ENCODE measurements at regions not wholly inside any gene's neighbourhood (a gene's known extent, or its start where the extent isn't known, plus 50 kb on each side); places are given as distances from the start of the nearest gene placed in this dataset.
"Not testable (repeated sequence)": the region's sequence is repeated elsewhere in the genome, so short reads cannot be mapped to it uniquely, and the experiment has no call there.

GRCh38 chr13:62113179-62113578 is 697.5 kb upstream of the PCDH20 start (continued):
- TF ChIP-seq SREBF1 (IDR thresholded peaks at IDR 0.05; ENCODE audit: low read length), result no peak
- TF ChIP-seq IRF4 (IDR thresholded peaks at IDR 0.05; ENCODE audit: low read depth, low read length), result no peak
- no peak for TF ChIP-seq ZBTB11 (CRISPR knock-in tag; IDR thresholded peaks at IDR 0.05)
- TF ChIP-seq BCL11A (IDR thresholded peaks at IDR 0.05; ENCODE audit: low read depth, low read length), result no peak
- no peak for TF ChIP-seq TCF3 (IDR thresholded peaks at IDR 0.05; ENCODE audit: borderline replicate concordance, insufficient read depth, low read depth, low read length)
- TF ChIP-seq TAF1 (IDR thresholded peaks at IDR 0.05; ENCODE audit: borderline replicate concordance, low read depth, low read length), result no peak
- TF ChIP-seq POLR2AphosphoS2 (IDR thresholded peaks at IDR 0.05; ENCODE audit: low read depth, low read length), result no peak
- no peak for TF ChIP-seq ZNF384 (IDR thresholded peaks at IDR 0.05; ENCODE audit: borderline replicate concordance, low read depth, low read length)
- no peak for TF ChIP-seq NFYB (IDR thresholded peaks at IDR 0.05; ENCODE audit: insufficient read depth, low read depth, low read length)
- no peak for TF ChIP-seq FOXM1 (IDR thresholded peaks at IDR 0.05; ENCODE audit: low read depth, low read length)

GRCh38 chr13:62110079-62110478 is 694.4 kb upstream of the PCDH20 start:
- H2AFZ ChIP-seq (ENCODE audit: control insufficient read depth, low read depth, low read length), result no peak overlapping the region
- intact Hi-C loops (cut with micrococcal nuclease; ENCODE audit: unreplicated experiment) (loop anchor here (10.0 kb wide), 2 partner anchors 405 to 435 kb away; no protein-coding TSS in a partner anchor), in situ Hi-C loops (cut with MboI) (no loop called here)
- ATAC-seq (no peak), DNase-seq (ENCODE audit: low read depth, low spot score) (no peak), FAIRE-seq (no peak)
- SMC1A ChIA-PET (ENCODE audit: uncharacterized antibody, unreplicated experiment), result interaction anchor here (1.1 kb wide), 1 partner anchor 245 kb away, joined by 3 read pairs; no protein-coding TSS in a partner anchor
- POLR2A ChIA-PET, result no interaction called here
- H3K4me1 ChIP-seq (ENCODE audit: control insufficient read depth, insufficient read depth, low read length), result no peaks in the 10 kb centered on the region
- TF ChIP-seq BCL11A (IDR thresholded peaks at IDR 0.05; ENCODE audit: low read depth, low read length) (no peak), RELA (IDR thresholded peaks at IDR 0.05; ENCODE audit: borderline replicate concordance, partially characterized antibody) (no peak)
- CTCF ChIA-PET, result interaction anchor here (1.0 to 1.6 kb wide), 2 partner anchors 9 to 12 kb away, joined by 3 read pairs; no protein-coding TSS in a partner anchor
- no peak overlapping the region for H3K9ac ChIP-seq (ENCODE audit: control insufficient read depth, insufficient read depth, low read length)
- H3K79me2 ChIP-seq (ENCODE audit: control insufficient read depth, insufficient read depth, low read length), result no peaks in the 10 kb centered on the region
- H3K4me2 ChIP-seq (ENCODE audit: control insufficient read depth, insufficient read depth), result no peak overlapping the region
- H3K36me3 ChIP-seq (ENCODE audit: control insufficient read depth in 2 of 2, insufficient read depth in 2 of 2, low read length in 1 of 2), result no peaks in the 10 kb centered on the region
- RAD21 ChIA-PET (ENCODE audit: unreplicated experiment), result no interaction called here
- no peaks in the 10 kb centered on the region for H3K27me3 ChIP-seq (replicated peaks in 1 of 2; ENCODE audit: control insufficient read depth in 2 of 2, insufficient read depth in 2 of 2, low read length in 1 of 2)
- H3K27ac ChIP-seq (ENCODE audit: control insufficient read depth, insufficient read depth), result no peak overlapping the region
- H3K9me3 ChIP-seq (replicated peaks; ENCODE audit: control insufficient read depth, insufficient read depth, low read length), result no peaks in the 10 kb centered on the region
- no TSS peak for BruUV-seq (replicated peaks)
- no peak overlapping the region for H3K4me3 ChIP-seq
- WGBS (ENCODE audit: insufficient coverage, insufficient replicate concordance, low lambda C conversion rate, missing lambda C conversion rate), result 41% methylated on average over 4 of the region's 4 CpGs
- H4K20me1 ChIP-seq (ENCODE audit: control insufficient read depth, insufficient read depth), result no peaks in the 10 kb centered on the region

- CTCF ChIA-PET, result interaction anchor here (1.3 kb wide), 1 partner anchor 17 kb away, joined by 3 read pairs; no protein-coding TSS in a partner anchor
- H4K20me1 ChIP-seq (ENCODE audit: control insufficient read depth, insufficient read depth); H3K4me2 ChIP-seq (ENCODE audit: control insufficient read depth, insufficient read depth); SMC1A ChIA-PET (ENCODE audit: uncharacterized antibody, unreplicated experiment); H3K4me1 ChIP-seq (ENCODE audit: control insufficient read depth, insufficient read depth, low read length); FAIRE-seq; H2AFZ ChIP-seq (ENCODE audit: control insufficient read depth, low read depth, low read length); ATAC-seq; BruUV-seq (replicated peaks); RAD21 ChIA-PET (ENCODE audit: unreplicated experiment); DNase-seq (ENCODE audit: low read depth, low spot score); POLR2A ChIA-PET; intact Hi-C loops (cut with micrococcal nuclease; ENCODE audit: unreplicated experiment); H3K9me3 ChIP-seq (replicated peaks; ENCODE audit: control insufficient read depth, insufficient read depth, low read length); in situ Hi-C loops (cut with MboI); H3K9ac ChIP-seq (ENCODE audit: control insufficient read depth, insufficient read depth, low read length); H3K27me3 ChIP-seq (replicated peaks in 1 of 2; ENCODE audit: control insufficient read depth in 2 of 2, insufficient read depth in 2 of 2, low read length in 1 of 2); H3K36me3 ChIP-seq (ENCODE audit: control insufficient read depth in 2 of 2, insufficient read depth in 2 of 2, low read length in 1 of 2); H3K79me2 ChIP-seq (ENCODE audit: control insufficient read depth, insufficient read depth, low read length); H3K4me3 ChIP-seq; H3K27ac ChIP-seq (ENCODE audit: control insufficient read depth, insufficient read depth): not testable (repeated sequence)
- WGBS (ENCODE audit: insufficient coverage, insufficient replicate concordance, low lambda C conversion rate, missing lambda C conversion rate), result 57% methylated on average over 7 of the region's 7 CpGs
These were observed 688.5 kb upstream of the PCDH20 start for GRCh38 chr13:62104136-62104535.
